ENCODE measurements at regions not wholly inside any gene's neighbourhood (a gene's known extent, or its start where the extent isn't known, plus 50 kb on each side); places are given as distances from the start of the nearest gene placed in this dataset.

DNA sequence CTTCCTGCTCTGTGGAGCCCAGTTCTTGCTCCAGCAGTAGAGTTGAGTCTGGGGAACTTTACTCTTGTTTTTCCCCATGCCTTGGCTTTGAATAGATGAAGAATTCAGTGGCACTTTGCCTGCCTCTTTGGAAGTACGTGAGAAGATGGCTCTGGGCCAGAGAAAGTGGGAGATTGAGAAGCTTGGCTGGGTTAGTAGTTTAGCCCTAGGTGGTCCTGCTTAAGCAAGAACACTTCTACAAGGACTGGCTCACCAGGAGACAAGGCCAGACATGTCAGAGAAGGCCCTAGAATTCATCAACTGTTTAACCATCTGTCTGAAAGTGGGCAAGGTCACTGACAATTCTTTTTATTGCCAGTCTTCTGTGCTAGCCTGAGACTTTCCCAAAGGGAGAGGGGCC is 410.3 kb downstream of the TYW1 start:
- ATAC-seq (no peak), DNase-seq (no peak)
- intact Hi-C loops (cut with DNase I, micrococcal nuclease) = no loop called here

DNA sequence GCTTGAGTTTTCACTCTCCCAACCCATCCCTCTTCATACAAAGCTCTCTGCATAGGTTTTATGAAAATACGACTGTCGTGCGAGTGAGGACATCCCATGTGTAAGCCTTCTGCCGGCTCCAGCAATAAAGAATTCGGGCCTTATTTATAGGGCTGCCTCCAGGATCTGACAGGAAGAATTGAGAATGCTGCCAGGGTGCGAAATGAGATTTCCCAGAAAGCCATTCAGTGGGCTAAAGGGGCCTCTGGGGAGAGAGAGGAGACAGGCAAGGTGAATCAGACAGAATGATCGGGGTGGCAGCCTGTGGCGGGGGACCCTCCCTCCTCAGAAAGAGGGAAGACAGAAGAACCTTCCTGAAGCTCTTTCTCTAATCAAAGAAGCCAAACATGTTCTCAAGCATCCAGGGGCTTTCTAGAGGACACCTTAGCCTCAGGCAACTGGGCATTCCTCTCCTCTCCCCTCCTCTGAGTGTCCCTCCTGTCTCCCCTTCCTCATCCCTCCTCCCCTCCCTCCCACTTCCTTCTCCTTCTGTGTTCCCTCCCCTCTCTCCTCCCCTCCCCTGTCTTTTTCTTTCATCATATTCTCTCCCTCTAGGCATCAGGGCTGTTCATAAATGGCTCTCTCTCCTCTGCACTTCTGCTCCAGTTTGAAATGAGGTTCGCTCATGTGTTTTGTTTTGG is 410.9 kb downstream of the TYW1 start:
- ATAC-seq (no peak), DNase-seq (no peak)
- intact Hi-C loops (cut with DNase I, micrococcal nuclease) = no loop called here

DNA sequence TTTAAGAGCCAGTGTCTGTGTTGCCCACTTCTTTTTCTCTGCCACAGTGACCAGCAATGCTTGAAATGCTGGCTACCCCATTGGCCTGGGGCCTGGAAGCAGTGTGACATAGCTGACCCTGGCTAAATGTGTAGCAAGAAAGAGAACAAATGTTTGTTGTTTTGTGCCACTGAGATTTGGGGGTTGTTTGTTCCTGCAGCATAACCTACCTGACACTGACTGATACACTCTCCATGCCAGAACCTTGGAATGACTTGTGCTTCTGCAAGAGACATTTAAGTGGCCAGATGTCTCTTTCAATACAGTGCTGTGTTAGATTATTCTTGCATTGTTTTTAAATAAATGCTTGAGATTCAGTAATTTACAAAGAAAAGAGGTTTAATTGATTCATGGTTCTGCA is 411.5 kb downstream of the TYW1 start:
- no peak for DNase-seq
- ATAC-seq = no peak
- intact Hi-C loops (cut with DNase I, micrococcal nuclease) = no loop called here

DNA sequence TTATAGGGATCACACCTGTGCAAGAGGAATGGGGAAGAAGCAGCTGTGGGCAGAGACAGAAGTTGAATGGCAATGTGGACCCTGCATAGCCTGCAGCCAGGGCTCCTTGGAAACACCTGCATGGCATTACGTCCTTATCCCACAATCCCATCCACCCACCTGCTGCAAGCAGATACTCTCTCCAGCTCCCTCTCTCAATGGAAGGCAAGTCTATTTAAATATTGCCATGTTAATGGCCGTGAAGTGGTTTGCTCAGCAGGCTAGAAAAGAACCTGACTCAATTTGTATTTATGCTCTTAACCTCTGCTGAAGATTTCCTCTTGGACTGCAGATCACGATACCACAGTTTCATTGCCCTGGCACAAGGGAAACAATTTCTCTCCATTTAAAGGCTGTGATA is 417.0 kb downstream of the TYW1 start:
- ATAC-seq = no peak
- intact Hi-C loops (cut with DNase I, micrococcal nuclease) = no loop called here
- no peak for DNase-seq

DNA sequence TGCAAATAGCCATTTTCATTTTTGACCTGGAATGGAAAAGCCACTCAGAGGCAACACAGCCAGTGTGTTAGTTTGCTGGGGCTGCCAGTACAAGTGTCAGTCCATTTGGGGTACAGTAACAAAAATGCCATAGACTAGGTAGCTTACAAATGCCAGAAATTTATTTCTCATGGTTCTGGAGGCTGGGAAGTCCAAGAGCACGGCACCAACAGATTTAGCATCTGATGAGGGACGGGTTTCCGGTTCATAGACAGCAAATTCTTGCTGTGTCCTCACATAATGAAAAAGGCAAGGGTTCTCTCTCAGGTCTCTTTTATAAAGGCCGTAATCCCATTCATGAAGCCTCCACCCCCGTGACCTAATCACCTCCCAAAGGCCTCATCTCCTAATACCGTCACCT is 418.2 kb downstream of the TYW1 start:
- ATAC-seq = no peak
- no peak for DNase-seq
- intact Hi-C loops (cut with DNase I, micrococcal nuclease) = no loop called here

DNA sequence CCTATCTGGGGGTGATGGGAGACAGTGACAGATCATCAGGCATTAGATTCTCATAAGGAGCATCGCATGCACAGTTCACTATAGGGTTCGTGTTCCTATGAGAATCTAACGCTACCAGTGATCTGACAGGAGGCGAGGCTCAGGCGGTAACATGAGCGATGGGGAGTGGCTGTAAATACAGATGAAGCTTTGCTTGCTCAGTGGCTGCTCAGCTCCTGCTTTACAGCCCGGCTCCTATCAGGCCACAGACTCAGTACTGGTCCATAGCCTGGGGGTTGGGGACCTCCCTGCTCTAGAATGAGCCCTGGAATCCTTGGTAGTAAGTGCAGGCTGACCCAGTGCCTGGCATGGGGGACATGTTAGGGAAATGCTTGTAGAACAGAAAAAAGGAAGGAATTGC is 426.0 kb downstream of the TYW1 start:
- DNase-seq (no peak), ATAC-seq (no peak)
- intact Hi-C loops (cut with DNase I, micrococcal nuclease) = no loop called here

DNA sequence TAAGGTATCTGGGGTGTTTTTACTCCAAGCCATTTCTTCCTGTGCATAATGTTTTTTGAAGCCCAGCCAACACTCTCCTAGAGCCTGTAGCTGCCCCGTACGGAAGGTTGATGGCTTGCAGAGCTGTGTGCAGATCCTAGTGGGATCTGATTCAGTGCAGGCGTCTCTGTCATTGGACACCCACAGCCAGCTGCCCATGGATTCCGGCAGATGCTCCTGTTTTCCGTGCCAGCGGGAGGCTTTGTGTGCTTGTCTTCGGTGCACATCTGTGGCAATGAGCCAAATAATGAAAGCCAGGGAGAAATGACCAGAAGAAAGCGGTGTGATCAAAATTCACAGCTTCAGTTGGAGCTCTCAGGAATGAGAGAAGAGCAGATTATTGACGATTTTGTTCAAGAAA is 426.4 kb downstream of the TYW1 start:
- intact Hi-C loops (cut with DNase I, micrococcal nuclease) = no loop called here
- ATAC-seq = no peak
- no peak for DNase-seq

DNA sequence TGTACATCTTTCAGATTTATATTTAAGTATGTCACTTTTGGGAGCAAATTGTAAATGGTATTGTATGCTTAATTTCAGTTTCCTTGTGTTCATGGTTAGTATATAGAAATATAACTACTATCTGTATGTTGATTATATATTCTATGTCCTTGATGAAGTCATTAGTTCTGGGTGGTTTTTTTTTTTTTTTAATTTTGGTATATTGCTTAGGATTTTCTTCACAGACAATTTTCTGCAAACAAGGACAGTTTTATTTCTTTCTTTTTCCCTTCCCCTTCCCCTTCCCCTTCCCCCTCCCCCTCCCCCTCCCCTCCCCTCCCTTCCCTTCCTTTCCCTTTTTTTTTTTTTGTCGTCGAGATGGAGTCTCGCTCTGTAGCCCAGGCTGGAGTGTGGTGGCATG is 430.0 kb downstream of the TYW1 start:
- ATAC-seq = no peak
- intact Hi-C loops (cut with DNase I, micrococcal nuclease) = no loop called here

DNA sequence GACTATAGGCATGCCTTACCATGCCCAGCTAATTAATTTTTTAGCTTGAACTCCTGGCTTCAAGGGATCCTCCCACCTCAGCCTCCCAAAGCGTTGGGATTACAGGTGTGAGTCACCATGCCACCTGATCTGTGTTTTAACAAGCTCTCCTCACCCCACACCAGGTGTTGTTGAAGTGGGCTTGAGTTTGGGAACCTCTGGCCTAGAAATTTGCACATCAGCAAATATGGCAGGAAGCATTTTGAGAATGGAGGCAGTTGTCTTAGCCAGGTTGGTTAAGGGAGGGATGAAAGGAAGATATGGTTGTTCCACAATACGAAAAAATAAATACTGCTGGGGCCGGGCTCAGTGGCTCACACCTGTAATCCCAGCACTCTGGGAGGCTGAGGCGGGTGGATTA is 433.1 kb downstream of the TYW1 start:
- DNase-seq (no peak), ATAC-seq (no peak)
- intact Hi-C loops (cut with DNase I, micrococcal nuclease) = no loop called here

More for the DNA sequence above, 430.0 kb downstream of the TYW1 start:
- no peak for DNase-seq

DNA sequence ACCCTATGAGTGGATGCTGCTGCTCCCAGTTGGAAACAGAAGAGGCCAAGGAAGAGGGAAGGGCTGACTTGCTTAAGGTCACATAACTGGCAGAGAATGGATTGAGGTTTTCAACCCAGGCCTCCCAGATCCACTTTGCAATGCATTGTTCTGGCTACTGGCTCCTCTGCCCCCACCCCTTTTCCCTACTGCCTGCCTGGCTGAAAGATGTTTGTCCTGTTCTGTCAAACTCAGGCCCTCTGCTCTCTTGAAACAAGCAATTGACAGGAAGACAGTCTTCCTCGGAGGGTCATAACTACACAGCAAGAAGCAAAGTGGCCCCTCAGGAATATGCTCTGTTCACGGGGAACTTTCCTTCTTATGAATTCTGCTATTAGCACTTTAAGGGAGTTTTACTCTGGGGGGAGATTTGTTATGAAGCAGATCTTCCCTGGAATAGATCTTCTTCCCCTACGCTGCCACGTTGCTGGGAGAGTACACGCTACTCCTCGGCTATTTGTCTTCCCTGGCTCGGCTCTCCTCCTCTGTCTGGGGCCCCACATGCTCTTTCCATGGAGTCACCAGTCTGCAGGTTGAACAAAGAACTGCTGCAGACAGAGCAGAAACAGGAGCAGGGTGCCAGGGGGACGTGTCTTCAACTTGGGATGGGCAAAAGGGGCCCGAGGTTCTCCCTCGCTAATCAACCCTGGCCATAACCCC is 436.1 kb downstream of the TYW1 start:
- ATAC-seq (no peak), DNase-seq (no peak)
- intact Hi-C loops (cut with DNase I, micrococcal nuclease) = no loop called here

DNA sequence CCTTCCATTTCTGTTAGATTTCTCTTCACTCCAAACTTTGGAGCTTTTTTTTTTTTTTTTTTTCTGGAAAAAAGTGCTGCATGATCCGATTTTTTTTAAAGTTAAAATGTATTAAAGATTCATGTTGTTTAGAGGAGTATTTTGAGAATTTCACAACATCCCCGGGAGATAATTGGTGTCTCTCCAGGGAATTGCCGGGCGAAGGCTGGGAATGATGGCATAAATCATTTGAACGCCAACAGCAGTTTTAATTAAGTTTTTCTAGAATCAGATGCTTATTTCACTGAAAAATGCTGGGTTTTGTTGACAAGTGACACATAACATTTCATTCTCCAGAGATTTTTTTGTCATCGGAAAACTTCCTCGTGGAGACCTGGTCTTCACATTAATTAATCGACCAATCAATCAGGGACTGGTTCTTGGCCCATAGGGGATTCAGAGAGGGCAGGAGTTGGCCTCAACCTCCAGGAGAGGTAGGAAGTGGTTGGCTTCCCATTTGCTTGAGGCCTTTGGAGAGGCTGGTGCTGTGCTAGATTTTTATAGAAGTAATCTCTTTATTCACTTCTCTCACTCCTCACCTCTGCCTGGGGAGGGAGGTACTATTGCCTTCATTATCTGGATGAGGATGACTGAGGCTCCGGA is 439.4 kb downstream of the TYW1 start:
- intact Hi-C loops (cut with DNase I, micrococcal nuclease) = no loop called here
- ATAC-seq = no peak

DNA sequence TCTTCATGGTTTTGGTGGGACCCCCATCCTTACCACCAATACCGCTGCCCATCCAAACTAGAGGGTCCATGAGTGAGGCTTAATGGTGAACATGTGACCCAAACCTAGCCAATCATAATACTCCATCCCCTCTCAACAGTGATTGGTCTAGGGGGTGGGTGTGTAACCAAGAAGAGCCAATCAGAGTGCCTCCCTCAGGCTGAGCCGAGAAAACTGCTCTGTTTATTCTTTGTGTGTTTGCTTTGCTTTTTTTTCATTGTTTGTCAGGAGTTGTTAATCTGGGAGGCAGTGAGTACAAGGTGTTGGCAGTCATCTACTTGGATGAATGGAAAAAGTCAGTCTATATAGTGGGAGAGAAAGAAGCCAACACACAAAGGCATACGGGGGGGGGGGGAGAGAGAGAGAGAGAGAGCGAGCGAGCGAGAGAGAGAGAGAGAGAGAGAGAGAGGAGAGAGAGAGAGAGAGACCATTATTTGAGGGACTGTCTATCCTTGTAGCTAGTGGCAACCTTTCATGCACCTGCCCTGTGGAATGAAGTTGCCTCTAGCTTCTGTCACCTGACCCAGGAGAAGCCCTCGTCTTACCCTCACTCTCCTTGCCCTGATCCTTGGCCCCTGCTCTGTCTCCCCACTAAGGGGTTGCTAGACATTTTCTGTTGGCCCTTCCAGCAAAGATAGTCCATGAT is 441.7 kb downstream of the TYW1 start:
- no peak for DNase-seq
- intact Hi-C loops (cut with DNase I, micrococcal nuclease) = no loop called here
- ATAC-seq = no peak

More for the DNA sequence above, 439.4 kb downstream of the TYW1 start:
- no peak for DNase-seq

DNA sequence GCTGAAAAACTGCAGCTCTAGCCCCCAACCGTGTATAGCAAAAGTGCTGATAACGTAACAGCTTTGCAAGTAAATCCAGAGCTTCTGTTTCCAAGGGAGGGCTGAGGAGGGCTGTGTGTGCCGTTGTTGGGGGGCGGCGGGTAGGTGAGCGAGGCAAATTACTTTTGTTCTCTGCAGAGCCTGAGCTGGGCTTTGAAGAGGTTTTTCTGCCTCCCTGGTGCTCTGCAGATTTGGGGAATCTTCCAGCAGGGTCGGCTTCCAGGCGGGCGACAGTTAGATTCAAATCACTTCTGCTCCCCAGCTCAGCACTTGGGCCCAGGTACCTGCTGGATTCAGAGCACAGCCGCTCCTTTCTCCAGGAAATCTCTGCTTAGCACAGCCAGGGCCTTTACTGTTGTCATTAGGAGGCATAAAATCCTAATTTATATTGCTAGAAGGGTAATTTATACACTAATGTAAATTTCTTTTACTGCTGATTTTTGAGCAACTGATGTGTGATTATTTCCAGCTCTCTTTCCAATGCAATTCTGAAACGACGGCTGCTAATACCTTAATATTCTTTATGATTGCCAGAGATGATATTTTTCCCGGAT is 442.4 kb downstream of the TYW1 start:
- ATAC-seq = no peak
- intact Hi-C loops (cut with DNase I, micrococcal nuclease) = no loop called here

DNA sequence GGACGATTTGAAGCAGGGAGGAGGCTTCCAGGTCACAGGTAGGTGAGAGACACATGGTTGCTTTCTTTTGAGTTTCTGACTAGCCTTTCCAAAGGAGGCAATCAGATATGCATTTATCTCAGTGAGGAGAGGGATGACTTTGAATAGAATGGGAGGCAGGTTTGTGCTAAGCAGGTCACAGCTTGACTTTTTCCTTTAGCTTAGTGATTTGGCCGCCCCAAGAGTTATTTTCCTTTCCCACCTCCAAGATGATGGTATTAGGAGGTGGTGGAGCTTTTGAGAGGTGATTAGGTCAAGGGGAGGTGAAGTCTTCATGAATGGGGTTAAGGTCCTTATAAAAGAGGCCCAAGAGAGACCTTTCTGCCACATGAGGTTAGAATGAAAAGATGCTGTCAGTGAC is 443.7 kb downstream of the TYW1 start:
- intact Hi-C loops (cut with DNase I, micrococcal nuclease) = no loop called here
- ATAC-seq = no peak
- DNase-seq = no peak

More for the DNA sequence above, 442.4 kb downstream of the TYW1 start:
- DNase-seq = no peak

DNA sequence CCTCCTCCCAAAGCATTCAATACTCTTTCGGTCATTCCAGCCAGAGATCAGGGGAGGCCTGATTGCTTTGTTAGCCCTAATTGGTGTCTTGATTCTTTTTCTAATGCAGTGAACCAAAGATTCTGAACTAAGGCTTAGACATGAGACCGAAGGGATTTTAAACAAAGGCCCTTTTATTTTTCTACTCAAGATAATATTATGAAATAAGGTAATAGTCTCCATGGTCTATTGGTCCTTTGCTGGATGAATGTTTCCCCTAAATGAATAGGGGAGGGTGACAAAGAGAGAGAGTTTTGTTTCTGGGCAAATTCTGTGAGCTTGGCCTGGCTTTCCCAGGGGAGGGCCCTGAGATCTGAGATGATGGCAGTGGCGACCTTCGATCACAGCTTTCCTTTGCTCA is 449.1 kb downstream of the TYW1 start:
- DNase-seq = no peak
- ATAC-seq = no peak
- intact Hi-C loops (cut with DNase I, micrococcal nuclease) = no loop called here

DNA sequence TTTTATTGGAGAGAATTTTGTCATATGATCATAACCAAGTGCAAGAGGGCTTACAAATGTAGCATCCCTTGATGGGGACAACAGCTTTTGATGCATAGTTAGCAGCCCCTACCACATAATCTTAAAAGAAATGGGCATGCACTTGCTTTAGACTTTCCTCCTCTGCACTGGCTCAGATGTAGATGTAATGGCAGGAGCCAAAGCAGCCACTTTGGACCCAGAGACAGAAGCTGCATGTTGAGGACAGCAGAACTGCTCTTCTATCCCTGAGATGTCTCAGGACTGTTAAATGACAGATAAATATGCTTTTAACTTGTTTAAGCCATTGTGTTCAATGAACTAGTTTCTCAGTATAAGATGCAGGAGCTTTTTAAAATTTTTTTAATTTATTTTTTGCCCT is 450.7 kb downstream of the TYW1 start:
- DNase-seq (no peak), ATAC-seq (no peak)
- intact Hi-C loops (cut with DNase I, micrococcal nuclease) = no loop called here

DNA sequence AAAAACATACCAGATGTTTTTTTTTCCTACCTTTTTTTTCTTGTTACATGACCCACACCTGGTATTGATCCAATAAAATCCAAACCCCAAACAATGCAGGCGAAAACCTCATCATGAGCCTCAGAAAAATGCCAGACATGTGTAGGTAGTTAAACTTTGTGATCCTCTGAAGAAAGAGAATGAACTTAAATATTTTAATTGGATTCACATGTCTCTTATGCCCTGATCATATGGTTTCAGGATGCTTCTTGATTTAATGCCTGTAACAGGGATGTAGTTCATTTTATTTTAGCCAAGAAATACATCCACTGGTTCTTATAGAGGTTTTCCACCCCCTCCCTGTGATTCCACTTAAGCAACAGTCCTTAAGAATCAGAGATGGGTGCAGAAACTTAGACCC is 451.6 kb downstream of the TYW1 start:
- DNase-seq (no peak), ATAC-seq (no peak)
- intact Hi-C loops (cut with DNase I, micrococcal nuclease) = no loop called here

DNA sequence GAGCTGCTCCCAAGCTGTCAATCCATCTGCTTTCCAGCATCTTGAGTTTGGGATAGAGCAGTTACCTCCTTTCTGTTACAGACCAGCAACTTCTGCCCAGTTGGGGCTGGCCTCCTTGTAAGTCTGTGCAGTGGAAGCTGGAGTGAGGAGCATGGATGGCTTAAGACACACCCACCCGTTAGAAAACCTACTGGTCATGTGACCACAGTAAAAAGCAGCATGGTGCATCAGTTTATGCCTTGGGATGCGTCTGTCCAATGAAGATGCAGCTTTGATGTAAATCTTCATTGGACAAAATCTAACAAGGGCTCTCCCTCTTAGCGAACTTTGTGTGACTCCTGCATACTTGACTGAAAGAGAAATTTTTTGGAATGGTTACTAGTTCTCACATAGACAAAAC is 453.5 kb downstream of the TYW1 start:
- DNase-seq (no peak), ATAC-seq (no peak)
- intact Hi-C loops (cut with DNase I, micrococcal nuclease) = no loop called here

DNA sequence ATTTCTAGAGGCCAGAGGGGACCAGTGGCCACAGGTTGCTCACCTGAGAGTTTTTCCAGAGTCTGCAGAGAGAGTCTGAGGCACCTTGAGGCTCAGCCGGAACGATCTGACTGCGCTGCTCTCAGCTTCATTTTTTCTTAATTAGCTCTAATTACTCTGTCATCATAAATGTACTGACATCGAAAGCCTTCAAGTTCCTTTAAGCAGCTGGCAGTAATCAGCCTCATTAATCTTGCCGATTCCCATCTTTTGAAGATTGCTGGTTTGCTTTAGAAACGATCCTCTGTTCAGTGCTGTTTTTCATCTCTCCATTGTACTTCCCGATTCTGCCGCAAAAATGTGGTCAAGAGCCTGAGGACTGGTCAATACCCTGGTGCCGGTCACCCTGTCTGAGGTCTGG is 454.7 kb downstream of the TYW1 start:
- intact Hi-C loops (cut with DNase I, micrococcal nuclease) = no loop called here
- no peak for ATAC-seq
- DNase-seq = no peak
